RWPE1 (cell line): ENCODE measurements at regions not wholly inside any gene's neighbourhood (a gene's known extent, or its start where the extent isn't known, plus 50 kb on each side); places are given as distances from the start of the nearest gene placed in this dataset.
"Not testable (repeated sequence)": the region's sequence is repeated elsewhere in the genome, so short reads cannot be mapped to it uniquely, and the experiment has no call there.

Experiments
- CTCF ChIA-PET: fragments of 350-600 bp; sonication (Branson Sonifier 250); formaldehyde crosslinking; extraction: SDS; loops from one replicate; lab custom pipeline; 2021; lab: Yijun Ruan, JAX
- POLR2A ChIA-PET: fragments of 400-600 bp; formaldehyde crosslinking; extraction: SDS; loops from one replicate; lab custom pipeline; 2020; ENCODE audit warnings: antibody characterized with exemption; ENCODE audit not compliant: low non-redundant PET; lab: Yijun Ruan, JAX
- DNase-seq: peaks from one replicate; pipeline ENCODE4 v3.0.0; 2012; ENCODE audit warnings: low spot score
- H3K27ac ChIP-seq: fragments of 450-650 bp; 2 replicates; pipeline ENCODE4 v1.5.1; 2017
- CTCF ChIP-seq: fragments of 450-650 bp; conservative IDR thresholded peaks from 2 replicates; pipeline ENCODE4 v1.5.1; 2017; ENCODE audit warnings: low read depth, mild to moderate bottlenecking

- POLR2A ChIA-PET = not testable (repeated sequence)
- peak; percentile 78 for TF ChIP-seq CTCF
- CTCF ChIA-PET = interaction anchor here (0.6 to 2.5 kb wide), 11 partner anchors 9 to 519 kb away, joined by 3 to 18 read pairs (median 4); partner anchors contain the start of gene MZT2A
- H3K27ac ChIP-seq = peak overlapping the region; percentile 76
- peak; percentile 63 for DNase-seq
Measured at GRCh38 chr2:131672471-131673399, 145.0 kb downstream of the CCDC74A start.

- ChIA-PET CTCF (interaction anchor here (0.7 to 2.5 kb wide), 6 partner anchors 9 to 520 kb away, joined by 3 to 18 read pairs (median 4); partner anchors contain the start of gene MZT2A), POLR2A (interaction anchor here (1.0 kb wide), 1 partner anchor 9 kb away, joined by 4 read pairs; no protein-coding TSS in a partner anchor)
- peak; percentile 58 for DNase-seq
Measured at GRCh38 chr2:131673400-131674173, 145.9 kb downstream of the CCDC74A start.

GRCh38 chr2:131674174-131674507 lies 146.5 kb downstream of the CCDC74A start:
- no peak for DNase-seq
- CTCF ChIA-PET = interaction anchor here (0.8 to 2.5 kb wide), 4 partner anchors 128 to 520 kb away, joined by 3 to 18 read pairs (median 7); partner anchors contain the start of gene MZT2A
- no peak overlapping the region for H3K27ac ChIP-seq
- peak; percentile 48 for TF ChIP-seq CTCF
- POLR2A ChIA-PET = interaction anchor here (1.0 kb wide), 1 partner anchor 8 kb away, joined by 4 read pairs; no protein-coding TSS in a partner anchor

More at GRCh38 chr2:131673400-131674173, 145.9 kb downstream of the CCDC74A start:
- peak; percentile 88 for TF ChIP-seq CTCF
- H3K27ac ChIP-seq = peak overlapping the region; percentile 76

GRCh38 chr2:131681611-131682121 lies 154.0 kb downstream of the CCDC74A start:
- POLR2A ChIA-PET = interaction anchor here (1.7 kb wide), 1 partner anchor 121 kb away, joined by 5 read pairs; no protein-coding TSS in a partner anchor
- peak overlapping the region; percentile 70 for H3K27ac ChIP-seq
- not testable (repeated sequence) for DNase-seq
- CTCF ChIA-PET = interaction anchor here (0.5 to 1.0 kb wide), 4 partner anchors 9 to 349 kb away, joined by 3 to 4 read pairs (median 3); no protein-coding TSS in a partner anchor

GRCh38 chr2:131682122-131682944 lies 154.6 kb downstream of the CCDC74A start:
- DNase-seq = peak; percentile 57
- no peak; the same call in 1 of the 2 replicates for TF ChIP-seq CTCF
- ChIA-PET POLR2A (interaction anchor here (0.6 to 1.7 kb wide), 2 partner anchors 8 to 120 kb away, joined by 4 to 5 read pairs; no protein-coding TSS in a partner anchor), CTCF (interaction anchor here (0.5 to 1.0 kb wide), 4 partner anchors 10 to 348 kb away, joined by 3 to 4 read pairs (median 3); no protein-coding TSS in a partner anchor)
- peak overlapping the region; percentile 70 for H3K27ac ChIP-seq

GRCh38 chr2:131682945-131683330 lies 155.2 kb downstream of the CCDC74A start:
- peak overlapping the region; percentile 70 for H3K27ac ChIP-seq
- POLR2A ChIA-PET, DNase-seq: not testable (repeated sequence)
- CTCF ChIA-PET = interaction anchor here (0.6 kb wide), 1 partner anchor 30 kb away, joined by 4 read pairs; no protein-coding TSS in a partner anchor

- POLR2A ChIA-PET, CTCF ChIA-PET, DNase-seq, H3K27ac ChIP-seq: not testable (repeated sequence)
Measured at GRCh38 chr2:131684631-131685316, 157.1 kb downstream of the CCDC74A start.

GRCh38 chr2:131686164-131686893 lies 158.6 kb downstream of the CCDC74A start:
- DNase-seq, CTCF ChIA-PET, H3K27ac ChIP-seq, POLR2A ChIA-PET: not testable (repeated sequence)

GRCh38 chr2:131686894-131687238 lies 159.2 kb downstream of the CCDC74A start:
- DNase-seq, POLR2A ChIA-PET, H3K27ac ChIP-seq, CTCF ChIA-PET: not testable (repeated sequence)
